NCI-H748 (cell line): ENCODE measurements at regions not wholly inside any gene's neighbourhood (a gene's known extent, or its start where the extent isn't known, plus 50 kb on each side); places are given as distances from the start of the nearest gene placed in this dataset.

ENCODE experiments used
- DNase-seq: peaks from one replicate; lab custom pipeline; 2025; ENCODE audit not compliant: unreplicated experiment; lab: John Stamatoyannopoulos, UW

DNA sequence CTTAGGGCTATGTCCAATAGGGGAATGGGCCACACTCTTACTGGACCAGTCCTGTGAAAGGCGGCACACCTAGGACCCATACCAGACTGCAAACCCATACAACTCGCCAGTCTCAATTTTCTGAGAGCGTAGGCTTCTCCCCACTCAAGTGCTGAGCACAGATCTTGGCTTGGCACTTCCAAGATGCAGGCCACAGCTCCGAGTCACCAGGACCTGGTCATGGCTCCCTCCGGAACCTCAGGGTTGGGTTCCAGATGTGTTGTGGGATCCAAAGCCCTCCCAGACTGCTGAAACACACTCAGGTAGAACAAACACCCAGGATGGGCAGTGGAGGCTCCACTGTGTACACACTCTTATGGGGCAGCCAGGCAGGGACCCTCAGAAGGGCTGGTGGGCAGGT, 103.3 kb downstream of the TMEM144 start:
- no peak for DNase-seq

DNA sequence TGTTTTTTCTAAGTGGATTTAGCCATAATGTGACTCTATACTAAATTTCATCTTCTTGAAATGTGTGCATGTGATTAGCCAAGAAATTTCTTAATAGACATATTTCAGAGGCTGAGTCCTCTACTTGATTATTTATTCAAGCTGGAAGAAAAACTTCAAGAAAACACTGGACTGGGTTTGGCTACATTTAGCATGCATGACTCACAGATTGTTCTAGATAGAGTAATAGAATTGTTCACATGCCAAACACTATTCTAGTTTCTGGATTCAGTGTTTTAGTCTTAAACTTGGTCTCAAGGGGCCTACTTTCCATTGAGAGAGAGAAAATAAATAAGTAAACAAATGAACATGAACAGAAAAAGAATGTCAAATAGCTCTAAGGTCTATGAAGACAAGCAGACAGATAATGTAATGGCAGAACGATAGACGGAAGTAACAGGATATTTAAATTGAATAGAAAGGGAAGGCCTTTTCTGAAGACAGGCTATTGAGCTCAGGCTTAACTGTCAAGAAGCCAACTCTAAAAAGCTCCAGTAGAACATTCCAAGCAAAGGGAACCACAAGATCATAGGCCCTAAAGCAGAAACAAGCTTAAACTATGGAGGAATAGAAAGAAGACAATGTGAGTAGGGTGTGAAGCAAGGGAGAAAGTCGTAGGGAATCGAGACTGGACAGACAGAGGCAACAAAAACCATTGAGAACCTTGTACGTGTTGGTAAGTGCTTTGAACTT, 104.6 kb downstream of the TMEM144 start:
- no peak for DNase-seq

DNA sequence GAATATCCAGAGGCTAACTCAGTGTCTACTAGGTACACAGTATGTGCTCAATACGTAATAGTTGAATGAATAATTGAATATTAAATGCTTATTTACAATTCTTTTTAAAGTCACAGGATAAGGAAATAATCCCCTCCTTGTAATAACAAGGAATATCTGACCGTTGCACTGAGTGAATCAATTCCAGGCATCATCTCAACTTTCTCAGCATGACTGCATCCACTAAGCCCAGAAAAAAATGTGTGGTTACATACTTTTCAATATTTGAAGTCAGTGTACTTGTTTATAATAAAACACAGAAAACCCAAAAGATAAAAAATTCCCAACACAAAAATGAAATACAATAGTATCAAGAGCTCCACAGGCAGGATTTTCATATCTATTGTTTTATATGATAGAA, 105.4 kb downstream of the TMEM144 start:
- DNase-seq, result no peak

DNA sequence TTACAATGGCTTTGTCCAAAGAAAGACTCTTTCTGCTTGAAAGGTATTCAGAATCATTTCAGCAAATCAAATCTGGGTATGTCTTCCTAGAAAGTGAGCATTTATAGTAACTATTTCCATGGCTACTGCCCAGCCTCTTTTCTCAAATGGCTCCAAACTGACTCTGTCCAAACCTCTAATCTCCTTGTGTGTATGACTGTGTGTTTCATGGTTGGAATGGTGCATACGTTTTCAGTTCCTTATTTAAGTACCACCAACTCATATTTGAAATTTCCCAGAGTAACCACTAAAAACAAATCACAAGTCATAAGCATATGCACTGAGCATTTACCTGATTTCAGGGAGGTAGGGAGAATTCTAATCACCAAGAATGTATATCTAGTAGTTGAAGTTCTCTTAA, 106.0 kb downstream of the TMEM144 start:
- no peak for DNase-seq

DNA sequence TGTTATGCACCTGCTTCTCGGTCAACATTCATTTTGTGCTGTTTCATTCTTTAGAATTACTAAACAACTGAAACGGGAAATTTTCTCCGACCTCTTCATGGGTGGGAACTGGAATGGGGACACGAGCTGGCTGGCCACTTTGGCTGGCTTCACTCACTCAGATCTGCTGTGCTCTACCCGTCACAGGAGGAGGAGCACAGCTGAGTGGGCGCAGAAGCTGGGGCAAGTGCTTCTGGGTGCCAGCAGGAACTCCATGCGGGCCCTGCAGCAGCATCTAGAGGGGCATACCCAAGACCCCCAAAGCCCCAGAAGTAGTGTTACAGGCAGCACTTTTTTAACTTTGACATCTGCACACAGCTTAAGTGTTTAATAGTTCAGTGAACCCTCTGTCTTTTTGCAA, 109.6 kb downstream of the TMEM144 start:
- DNase-seq, result no peak

DNA sequence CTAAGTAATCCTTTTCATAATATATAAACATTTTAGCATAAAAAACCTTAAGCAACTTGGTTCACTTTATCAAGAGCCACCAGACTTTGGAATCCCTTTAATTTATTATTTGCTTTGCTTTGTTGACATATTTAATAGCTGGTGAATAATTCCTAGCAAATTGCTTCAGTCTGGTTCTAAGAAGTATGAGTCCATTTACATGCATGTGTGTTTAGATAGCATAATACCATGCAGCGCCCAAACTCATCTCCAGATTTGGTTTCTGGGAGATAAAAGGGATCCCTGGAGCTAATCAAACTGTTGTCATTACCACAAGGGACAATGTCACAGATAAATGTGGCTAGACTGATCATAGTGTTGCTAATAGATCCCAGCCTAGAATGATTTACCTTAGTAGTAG, 111.8 kb downstream of the TMEM144 start:
- peak; percentile 32 for DNase-seq

DNA sequence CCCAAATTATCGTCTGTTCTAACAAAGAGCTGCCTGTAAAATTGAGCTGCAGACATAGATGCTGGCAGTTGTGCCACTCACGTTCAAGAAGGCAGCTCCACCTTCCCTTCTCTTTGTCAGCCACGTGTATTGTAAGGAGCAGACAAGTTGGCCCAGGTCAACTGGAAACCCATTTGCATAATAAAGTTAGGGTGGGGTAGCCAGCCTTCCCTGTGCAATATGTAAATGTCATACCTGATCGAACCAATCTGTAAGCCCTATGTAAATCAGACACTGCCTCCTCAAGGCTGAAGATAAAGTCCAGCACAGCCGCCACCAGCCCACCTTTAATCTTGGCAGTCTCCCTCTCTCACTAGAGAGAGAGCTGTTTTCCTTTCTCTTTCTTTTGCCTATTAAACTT, 117.2 kb downstream of the TMEM144 start:
- peak; percentile 36 for DNase-seq

DNA sequence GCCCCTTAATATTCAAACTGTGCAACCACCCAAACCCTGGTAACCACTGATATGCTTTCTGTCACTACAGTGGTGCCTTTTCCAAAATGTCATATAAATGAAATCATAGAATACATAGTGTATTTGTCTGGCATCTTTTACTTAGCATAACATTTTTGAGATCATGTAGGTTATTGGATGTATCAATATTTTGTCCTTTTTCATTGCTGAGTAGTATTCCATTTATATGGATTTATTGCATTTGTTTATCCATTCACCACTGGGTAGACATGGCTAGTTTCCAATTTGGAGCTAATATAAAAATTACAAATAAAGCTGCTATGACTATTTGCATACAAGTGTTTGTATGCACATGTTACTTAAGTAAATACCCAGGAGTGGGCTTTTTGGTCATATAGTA, 121.6 kb downstream of the TMEM144 start:
- DNase-seq, result no peak

DNA sequence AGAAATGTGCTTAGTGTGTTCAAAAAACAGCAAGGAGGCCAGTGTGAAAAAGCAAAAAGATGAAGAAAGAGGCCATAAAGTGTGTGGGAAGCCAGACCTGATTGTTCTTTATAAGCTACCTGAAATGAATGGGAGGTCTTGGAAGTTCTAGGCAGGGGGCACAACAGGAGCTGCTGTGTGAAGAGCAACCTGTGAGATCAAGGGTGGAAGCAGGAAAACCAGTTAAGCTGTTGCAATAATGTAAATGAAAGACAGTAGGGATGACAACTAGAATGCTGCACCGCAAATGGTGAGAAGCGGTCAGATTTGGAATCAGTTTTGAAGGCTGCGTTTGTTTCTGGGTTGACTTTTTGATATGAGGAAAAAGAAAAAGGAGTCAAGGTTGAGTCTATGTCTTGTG, 123.5 kb downstream of the TMEM144 start:
- DNase-seq, result no peak

DNA sequence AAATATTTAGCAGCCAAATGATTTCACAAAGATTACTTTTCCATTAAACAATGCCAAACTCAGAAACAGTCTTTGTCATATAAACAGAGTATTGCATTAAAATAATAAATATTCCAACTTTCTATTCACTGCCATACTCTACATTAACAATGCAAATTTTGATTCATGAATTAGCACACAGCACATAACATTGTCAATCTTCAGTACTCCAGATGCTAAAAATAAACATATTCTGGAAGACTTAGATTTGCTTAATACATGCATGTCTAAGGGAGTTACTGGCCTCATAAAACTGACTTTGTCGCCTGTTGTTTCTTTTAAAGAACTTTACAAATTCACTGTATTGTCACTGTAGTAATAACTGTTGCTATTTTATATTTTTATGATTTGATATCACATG, 131.6 kb downstream of the TMEM144 start:
- no peak for DNase-seq

DNA sequence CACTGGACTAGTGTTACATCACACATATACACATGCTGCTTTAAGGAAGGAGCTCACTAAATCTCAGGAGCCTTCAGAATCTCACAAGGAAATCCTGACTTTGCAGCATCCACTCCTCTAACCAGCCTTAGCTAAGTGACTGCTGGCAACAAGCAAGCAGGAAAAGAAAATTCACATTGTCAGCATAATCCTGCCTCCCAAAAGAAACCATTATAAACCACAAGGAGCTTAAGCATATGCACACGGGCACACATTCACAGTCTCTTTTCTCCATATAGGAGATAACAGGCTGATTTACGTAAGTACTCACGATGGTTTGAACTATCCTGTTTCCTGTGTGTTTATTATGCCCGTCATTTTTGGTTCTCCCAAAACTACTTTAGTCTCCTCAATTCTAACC, 136.3 kb downstream of the TMEM144 start:
- DNase-seq, result no peak

DNA sequence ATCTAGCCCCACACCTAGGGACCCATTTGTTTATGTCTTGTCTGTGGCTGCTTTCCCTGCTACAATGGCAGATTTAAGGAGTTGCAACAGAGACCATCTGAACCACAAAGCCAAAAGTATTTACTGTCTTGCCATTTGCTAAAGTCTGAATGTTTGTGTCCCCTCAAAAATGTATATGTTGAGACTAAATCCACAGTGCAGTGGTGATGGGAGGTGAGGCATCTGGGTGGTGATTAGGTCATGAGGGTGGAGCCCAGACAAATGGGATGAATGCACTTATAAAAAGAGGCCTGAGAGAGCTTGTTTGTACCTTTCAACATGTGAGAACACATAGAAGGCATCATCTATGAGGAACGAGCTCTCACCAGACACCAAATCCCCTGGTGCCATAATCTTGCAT, 137.3 kb downstream of the TMEM144 start:
- DNase-seq, result no peak

DNA sequence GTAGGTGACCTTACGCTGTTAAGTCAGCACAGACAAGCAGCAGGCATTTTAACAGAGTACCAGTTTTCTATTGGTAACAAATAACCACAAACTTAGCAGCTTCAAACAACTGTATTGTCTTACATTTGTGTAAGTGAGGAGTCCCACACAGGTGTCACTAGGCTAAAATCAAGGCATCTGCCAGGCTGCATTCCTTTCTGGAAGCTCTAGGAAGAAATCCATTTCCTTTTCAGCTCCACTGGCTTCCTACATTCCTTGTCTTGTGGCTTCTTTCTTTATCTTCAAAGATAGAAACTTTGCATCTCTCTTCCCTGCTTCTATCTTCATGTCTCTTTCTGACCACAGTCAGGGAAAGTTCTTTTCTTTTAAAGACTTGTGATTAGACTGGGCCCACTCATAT, 139.9 kb downstream of the TMEM144 start:
- no peak for DNase-seq

DNA sequence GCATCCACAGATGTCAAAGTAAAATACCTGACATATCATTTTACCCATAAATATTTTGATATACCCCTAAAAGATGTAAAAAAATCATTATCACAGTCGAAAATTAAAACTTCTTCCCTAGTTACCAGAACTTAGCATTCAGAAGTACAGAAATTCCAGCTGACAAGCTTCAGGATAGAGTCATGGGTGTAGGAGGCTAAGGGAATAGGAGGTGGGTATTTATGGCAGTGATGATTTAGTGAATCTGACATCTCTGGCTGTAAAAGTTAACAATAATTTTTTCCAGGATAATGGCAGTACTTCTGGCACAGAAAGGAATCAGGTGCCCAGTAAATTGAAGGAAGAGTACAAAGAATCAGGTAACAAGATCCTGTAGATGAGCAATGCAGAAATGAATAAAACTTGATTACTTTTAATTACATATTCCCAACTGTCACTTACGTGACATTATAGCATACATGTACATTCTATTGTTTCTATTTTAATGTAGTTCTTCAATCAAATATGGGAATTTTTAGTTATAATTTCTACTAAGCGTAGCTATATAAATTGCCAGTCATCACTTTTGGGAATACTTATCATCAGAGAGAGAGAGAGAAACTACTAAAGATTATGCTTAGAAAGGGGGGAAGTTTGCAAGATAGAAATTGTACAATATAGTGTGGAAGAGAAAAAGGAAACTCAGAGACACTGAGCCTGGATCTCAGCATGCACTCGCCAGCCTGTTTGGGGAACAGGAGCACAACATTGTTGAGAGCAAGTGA, 143.4 kb downstream of the TMEM144 start:
- no peak for DNase-seq

DNA sequence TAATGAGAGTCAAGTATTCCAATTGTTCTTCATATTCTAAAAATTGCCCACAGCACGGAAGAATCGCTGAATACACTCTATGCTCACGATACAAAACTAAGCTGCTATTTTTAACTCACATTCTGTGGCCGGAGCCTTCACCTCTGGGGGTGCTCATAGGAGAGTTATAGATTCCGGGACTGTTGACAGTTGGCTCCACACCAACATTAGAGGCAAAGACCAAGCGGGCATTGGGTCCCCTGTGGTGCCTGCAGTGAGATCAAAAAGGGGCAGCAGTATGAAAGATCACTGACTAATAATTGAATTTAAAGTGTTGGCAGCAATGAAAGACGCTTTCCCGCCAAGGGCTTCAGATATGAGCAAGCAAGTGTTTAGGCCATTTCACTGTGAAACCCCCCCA, 146.0 kb downstream of the TMEM144 start:
- DNase-seq, result no peak

DNA sequence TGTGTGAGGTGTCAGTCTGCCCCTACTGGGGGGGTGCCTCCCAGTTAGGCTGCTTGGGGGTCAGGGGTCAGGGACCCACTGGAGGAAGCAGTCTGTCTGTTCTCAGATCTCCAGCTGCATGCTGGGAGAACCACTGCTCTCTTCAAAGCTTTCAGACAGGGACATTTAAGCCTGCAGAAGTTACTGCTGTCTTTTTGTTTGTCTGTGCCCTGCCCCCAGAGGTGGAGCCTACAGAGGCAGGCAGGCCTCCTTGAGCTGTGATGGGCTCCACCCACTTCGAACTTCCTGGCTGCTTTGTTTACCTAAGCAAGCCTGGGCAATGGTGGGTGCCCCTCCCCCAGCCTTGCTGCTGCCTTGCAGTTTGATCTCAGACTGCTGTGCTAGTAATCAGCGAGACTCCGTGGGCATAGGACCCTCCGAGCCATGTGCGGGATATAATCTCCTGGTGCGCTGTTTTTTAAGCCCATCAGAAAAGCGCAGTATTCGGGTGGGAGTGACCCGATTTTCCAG, 153.7 kb upstream of the RXFP1 start:
- peak; percentile 10 for DNase-seq

DNA sequence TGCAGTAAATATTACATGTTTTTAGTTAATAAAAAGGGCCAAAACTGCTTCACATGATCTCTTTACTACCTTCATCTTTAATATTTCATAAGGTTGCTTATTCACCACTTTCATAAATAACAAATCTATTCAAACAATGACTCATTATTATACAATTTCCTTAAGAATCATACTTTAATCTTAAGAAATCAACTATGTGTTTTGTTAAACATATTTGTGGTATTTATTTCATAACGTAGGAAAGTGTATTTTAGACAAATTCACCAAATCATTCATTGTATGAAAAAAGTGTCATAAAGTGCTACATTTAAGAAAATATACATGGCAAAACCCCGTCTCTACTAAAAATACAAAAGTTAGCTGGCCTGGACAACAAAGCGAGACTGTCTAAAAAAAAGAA, 150.5 kb upstream of the RXFP1 start:
- no peak for DNase-seq

DNA sequence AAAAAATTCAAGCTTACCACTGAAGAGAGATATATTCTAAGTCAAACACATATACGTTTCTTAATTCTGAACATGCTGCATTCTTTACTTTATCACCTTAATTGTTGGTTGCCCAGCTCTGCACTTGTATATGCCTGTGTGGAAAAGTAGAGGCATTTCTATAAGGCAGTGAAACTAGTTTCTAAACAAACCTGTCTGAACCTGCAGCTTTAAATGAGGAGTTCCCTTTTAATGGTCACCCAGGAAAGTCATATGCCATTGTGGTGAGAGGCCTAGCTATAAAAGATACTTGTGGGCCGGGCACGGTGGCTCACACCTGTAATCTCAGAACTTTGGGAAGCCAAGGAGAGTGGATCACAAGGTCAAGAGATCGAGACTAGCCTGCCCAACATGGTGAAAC, 147.4 kb upstream of the RXFP1 start:
- DNase-seq, result no peak

DNA sequence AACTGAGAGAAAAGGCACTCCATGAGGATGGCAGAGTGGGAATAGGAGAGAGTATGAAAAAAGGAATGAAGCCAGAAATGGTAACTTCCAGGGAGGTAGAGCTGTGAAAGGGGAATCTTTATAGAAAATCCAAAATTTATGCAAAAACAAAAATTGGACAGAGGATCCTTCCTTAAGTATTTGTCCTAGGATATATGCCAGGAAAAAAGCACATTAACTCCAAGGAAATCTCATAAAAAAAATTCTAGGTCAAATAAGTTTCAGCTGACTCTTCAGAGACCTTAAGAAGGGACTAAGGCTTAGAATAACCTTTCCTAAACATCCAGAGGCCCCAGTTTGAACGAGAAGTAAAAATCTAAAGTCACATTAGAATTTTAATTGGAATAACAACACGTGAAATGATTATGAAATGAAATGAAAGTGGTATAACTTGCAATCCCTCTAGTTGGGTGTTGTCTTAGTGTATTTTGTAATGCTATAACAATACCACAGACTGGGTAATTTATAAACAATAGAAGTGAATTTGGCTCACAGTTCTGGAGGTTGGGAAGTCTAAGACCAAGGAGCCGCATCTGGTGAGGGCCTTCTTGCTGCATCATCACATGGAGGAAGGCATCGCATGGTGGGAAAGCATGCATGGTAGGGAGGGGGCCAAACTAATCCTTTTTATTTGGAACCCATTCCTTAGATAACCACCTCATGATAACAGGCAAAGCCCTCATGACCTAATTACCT, 145.4 kb upstream of the RXFP1 start:
- no peak for DNase-seq

DNA sequence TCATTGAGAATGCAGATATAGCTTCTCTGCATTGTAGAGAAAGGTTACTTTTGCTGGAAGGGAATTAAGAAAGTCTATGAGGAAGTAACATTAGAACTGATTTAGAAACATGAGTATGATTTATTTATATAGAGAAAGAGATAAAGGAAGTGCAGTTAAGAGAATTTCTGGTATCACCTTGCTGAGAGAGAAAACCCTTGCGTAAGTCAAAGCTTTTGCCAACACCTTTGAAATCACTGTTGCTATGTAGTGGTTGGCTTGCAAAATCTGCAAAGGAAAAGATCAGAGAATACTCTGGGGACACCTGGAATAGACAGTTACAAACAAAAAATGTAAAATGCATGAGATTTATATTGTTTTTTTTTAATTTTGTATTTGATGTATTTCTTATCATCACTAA, 137.3 kb upstream of the RXFP1 start:
- no peak for DNase-seq

DNA sequence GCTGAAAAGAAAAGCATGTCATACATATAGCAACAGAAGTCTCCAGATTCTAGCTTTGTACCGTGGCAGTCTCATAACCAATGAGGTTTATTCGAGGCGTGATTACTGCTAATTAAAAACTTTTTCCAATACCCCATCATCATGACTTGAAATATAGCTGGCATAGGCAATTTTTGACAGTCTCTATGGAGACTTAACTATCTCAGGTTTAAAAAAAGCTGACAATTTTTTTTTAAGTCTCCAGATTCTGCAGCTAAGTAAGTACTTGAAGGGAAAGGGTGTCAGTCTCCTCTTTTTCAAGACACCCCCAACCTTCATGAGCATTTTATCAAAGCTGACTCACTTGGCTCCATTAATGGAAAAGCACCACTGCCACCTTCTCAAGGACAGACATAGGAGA, 126.3 kb upstream of the RXFP1 start:
- no peak for DNase-seq

DNA sequence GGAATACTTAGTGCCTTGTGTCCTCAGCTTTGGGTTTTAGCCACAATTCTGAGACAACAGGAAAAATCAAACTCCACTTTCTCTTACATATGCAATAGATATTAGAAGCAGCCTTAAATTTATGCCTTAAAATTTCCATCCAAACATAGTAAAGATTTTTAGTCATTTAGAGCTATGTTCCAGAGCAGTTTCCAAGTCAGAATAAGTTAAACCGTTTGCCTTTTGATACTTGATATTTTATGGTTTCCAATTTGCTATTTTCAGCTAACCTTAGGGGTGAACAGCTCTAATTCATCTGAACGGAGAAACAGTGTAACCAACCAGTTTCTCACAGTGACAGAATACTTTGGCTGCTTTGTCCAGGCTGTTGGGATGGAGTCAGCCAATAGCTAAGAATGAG, 125.8 kb upstream of the RXFP1 start:
- no peak for DNase-seq
